ENCODE measurements at regions not wholly inside any gene's neighbourhood (a gene's known extent, or its start where the extent isn't known, plus 50 kb on each side); places are given as distances from the start of the nearest gene placed in this dataset.

DNA sequence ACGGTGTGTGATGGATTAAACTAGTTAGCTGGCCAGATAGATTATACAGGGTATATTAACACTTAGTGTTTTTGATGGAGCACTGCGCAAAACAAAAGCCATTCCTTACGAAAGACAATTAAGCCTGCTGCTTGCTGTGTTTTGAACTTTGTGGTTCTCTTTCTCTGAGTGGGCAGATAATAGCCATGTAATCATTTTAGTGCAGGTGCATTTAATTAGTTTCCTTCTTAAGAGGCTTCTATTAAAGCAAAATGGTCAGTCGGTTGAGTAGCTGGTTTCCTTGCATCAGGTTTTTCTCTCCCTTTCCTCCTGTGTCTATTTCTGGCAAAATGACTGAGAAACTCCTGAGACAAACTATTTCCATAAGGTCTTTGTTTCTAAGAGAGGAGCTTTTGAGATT, 512.5 kb downstream of the DMAC1 start:
- TF ChIP-seq YY1 (IDR thresholded peaks at IDR 0.05; ENCODE audit: low read depth) (no peak), MXI1 (IDR thresholded peaks at IDR 0.05; ENCODE audit: low read depth, low read length) (no peak), CTCF (IDR thresholded peaks at IDR 0.05) (no peak), TAF1 (IDR thresholded peaks at IDR 0.05; ENCODE audit: borderline replicate concordance, low read depth, low read length) (no peak), POLR2AphosphoS5 (IDR thresholded peaks at IDR 0.05; ENCODE audit: low read depth, low read length) (no peak), GATA2 (CRISPR knock-in tag; IDR thresholded peaks at IDR 0.05) (no peak)
- TF ChIP-seq, protein P1, sequence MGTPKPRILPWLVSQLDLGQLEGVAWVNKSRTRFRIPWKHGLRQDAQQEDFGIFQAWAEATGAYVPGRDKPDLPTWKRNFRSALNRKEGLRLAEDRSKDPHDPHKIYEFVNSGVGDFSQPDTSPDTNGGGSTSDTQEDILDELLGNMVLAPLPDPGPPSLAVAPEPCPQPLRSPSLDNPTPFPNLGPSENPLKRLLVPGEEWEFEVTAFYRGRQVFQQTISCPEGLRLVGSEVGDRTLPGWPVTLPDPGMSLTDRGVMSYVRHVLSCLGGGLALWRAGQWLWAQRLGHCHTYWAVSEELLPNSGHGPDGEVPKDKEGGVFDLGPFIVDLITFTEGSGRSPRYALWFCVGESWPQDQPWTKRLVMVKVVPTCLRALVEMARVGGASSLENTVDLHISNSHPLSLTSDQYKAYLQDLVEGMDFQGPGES (IDR thresholded peaks at IDR 0.05; ENCODE audit: low read depth, low read length): no peak
- TF ChIP-seq, protein P2, sequence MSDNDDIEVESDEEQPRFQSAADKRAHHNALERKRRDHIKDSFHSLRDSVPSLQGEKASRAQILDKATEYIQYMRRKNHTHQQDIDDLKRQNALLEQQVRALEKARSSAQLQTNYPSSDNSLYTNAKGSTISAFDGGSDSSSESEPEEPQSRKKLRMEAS (IDR thresholded peaks at IDR 0.05; ENCODE audit: low read depth): no peak
- TF ChIP-seq, protein P3, sequence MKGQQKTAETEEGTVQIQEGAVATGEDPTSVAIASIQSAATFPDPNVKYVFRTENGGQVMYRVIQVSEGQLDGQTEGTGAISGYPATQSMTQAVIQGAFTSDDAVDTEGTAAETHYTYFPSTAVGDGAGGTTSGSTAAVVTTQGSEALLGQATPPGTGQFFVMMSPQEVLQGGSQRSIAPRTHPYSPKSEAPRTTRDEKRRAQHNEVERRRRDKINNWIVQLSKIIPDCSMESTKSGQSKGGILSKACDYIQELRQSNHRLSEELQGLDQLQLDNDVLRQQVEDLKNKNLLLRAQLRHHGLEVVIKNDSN (IDR thresholded peaks at IDR 0.05; ENCODE audit: borderline replicate concordance, low read depth): no peak

All from SK-N-SH (cell line).